DOHH2 (cell line): ENCODE measurements at regions not wholly inside any gene's neighbourhood (a gene's known extent, or its start where the extent isn't known, plus 50 kb on each side); places are given as distances from the start of the nearest gene placed in this dataset.
"Not testable (repeated sequence)": the region's sequence is repeated elsewhere in the genome, so short reads cannot be mapped to it uniquely, and the experiment has no call there.

Experiments used
- CTCF ChIP-seq: fragments of 200-600 bp; sonication (generic); IDR thresholded peaks from one replicate; pipeline ENCODE4 v1.5.1; 2014; ENCODE audit warnings: antibody characterized with exemption, mild to moderate bottlenecking, low read depth, low read length; ENCODE audit not compliant: poor library complexity, severe bottlenecking
- EZH2phosphoT487 ChIP-seq: fragments of 200-600 bp; sonication (generic); IDR thresholded peaks from 2 replicates; pipeline ENCODE4 v1.6.1; 2017; ENCODE audit warnings: borderline replicate concordance, mild to moderate bottlenecking, antibody characterized with exemption, low read length, moderate library complexity, mixed read lengths

GRCh38 chr2:190761216-190761615 lies 112.3 kb downstream of the NAB1 start:
- not testable (repeated sequence) for TF ChIP-seq CTCF, EZH2phosphoT487
